OCI-LY1 (cell line): ENCODE measurements at regions not wholly inside any gene's neighbourhood (a gene's known extent, or its start where the extent isn't known, plus 50 kb on each side); places are given as distances from the start of the nearest gene placed in this dataset.

Experiments used
- H2AFZ ChIP-seq: fragments of 200-600 bp; sonication (generic), shearing (Covaris generic); 2 replicates; pipeline ENCODE4 v1.6.0; 2014; ENCODE audit warnings: antibody characterized with exemption, mild to moderate bottlenecking, low read length
- H3F3A ChIP-seq: fragments of 200-600 bp; sonication (generic), shearing (Covaris generic); 2 replicates; pipeline ENCODE4 v1.6.0; 2014; ENCODE audit warnings: mild to moderate bottlenecking, antibody characterized with exemption, low read length, moderate library complexity; ENCODE audit not compliant: insufficient read depth
- H3K27ac ChIP-seq: fragments of 200-600 bp; sonication (generic); 2 replicates; pipeline ENCODE4 v1.5.1; 2014; ENCODE audit warnings: low read length, mixed run types, mild to moderate bottlenecking, low read depth; ENCODE audit not compliant: poor library complexity, severe bottlenecking
- H3K27me3 ChIP-seq: fragments of 200-600 bp; sonication (generic); 2 replicates; pipeline ENCODE4 v1.6.0; 2014; ENCODE audit warnings: antibody characterized with exemption, mild to moderate bottlenecking, low read length, moderate library complexity; ENCODE audit not compliant: insufficient read depth
- H3K36me3 ChIP-seq: fragments of 200-600 bp; sonication (generic); 2 replicates; pipeline ENCODE4 v1.6.1; 2014; ENCODE audit warnings: mild to moderate bottlenecking, antibody characterized with exemption, low read length, moderate library complexity, mixed read lengths; ENCODE audit not compliant: insufficient read depth
- H3K4me1 ChIP-seq: fragments of 200-600 bp; sonication (generic); 2 replicates; pipeline ENCODE4 v1.5.1; 2014; ENCODE audit warnings: mild to moderate bottlenecking, low read length, moderate library complexity; ENCODE audit not compliant: insufficient read depth, severe bottlenecking
- H3K4me2 ChIP-seq: fragments of 200-600 bp; sonication (generic), shearing (Covaris generic); 2 replicates; pipeline ENCODE4 v1.6.1; 2014; ENCODE audit warnings: low read length
- H3K4me3 ChIP-seq: fragments of 200-600 bp; sonication (generic); 2 replicates; pipeline ENCODE4 v1.5.1; 2014; ENCODE audit warnings: low read length, low read depth, mild to moderate bottlenecking, mixed read lengths; ENCODE audit not compliant: poor library complexity, severe bottlenecking
- H3K79me2 ChIP-seq: fragments of 200-600 bp; shearing (Covaris generic); 2 replicates; pipeline ENCODE4 v1.6.1; 2016; ENCODE audit warnings: mixed run types, low read length, mixed read lengths; ENCODE audit not compliant: insufficient read depth
- H3K9ac ChIP-seq: fragments of 200-600 bp; sonication (generic), shearing (Covaris generic); 2 replicates; pipeline ENCODE4 v1.6.1; 2014; ENCODE audit warnings: mild to moderate bottlenecking, low read length, mixed read lengths
- H3K9me2 ChIP-seq: fragments of 200-600 bp; sonication (generic), shearing (Covaris generic); 2 replicates; pipeline ENCODE4 v1.6.1; 2014; ENCODE audit warnings: low read depth, mild to moderate bottlenecking, low read length, mixed read lengths
- H3K9me3 ChIP-seq: fragments of 200-600 bp; shearing (Covaris generic); 2 replicates; pipeline ENCODE4 v1.6.1; 2014; ENCODE audit warnings: low read length, mixed read lengths
- H4K20me1 ChIP-seq: fragments of 200-600 bp; sonication (generic), shearing (Covaris generic); 2 replicates; pipeline ENCODE4 v1.6.0; 2016; ENCODE audit warnings: mild to moderate bottlenecking, low read length; ENCODE audit not compliant: insufficient read depth
- CTCF ChIP-seq: fragments of 200-600 bp; sonication (generic), shearing (Covaris generic); IDR thresholded peaks from 2 replicates; pipeline ENCODE4 v1.5.1; 2017; ENCODE audit warnings: mild to moderate bottlenecking, antibody characterized with exemption, low read length, moderate library complexity, mixed read lengths
- EZH2 ChIP-seq: fragments of 200-600 bp; sonication (generic), shearing (Covaris generic); IDR thresholded peaks from 2 replicates; pipeline ENCODE4 v1.8.0; 2017; ENCODE audit warnings: borderline replicate concordance, mixed run types, mild to moderate bottlenecking, antibody characterized with exemption, low read length, moderate library complexity, mixed read lengths

- Histone ChIP-seq H3K4me3 (no peak overlapping the region), H2AFZ (no peak overlapping the region), H3K27me3 (no peaks in the 10 kb centered on the region), H4K20me1 (no peaks in the 10 kb centered on the region), H3K9me3 (no peaks in the 10 kb centered on the region), H3F3A (no peaks in the 10 kb centered on the region), H3K4me2 (no peak overlapping the region), H3K27ac (no peak overlapping the region), H3K79me2 (no peaks in the 10 kb centered on the region), H3K4me1 (no peaks in the 10 kb centered on the region), H3K9ac (no peak overlapping the region), H3K9me2 (no peaks in the 10 kb centered on the region), H3K36me3 (no peaks in the 10 kb centered on the region)
- no peak for TF ChIP-seq EZH2
- no peak for TF ChIP-seq CTCF
Observed at GRCh38 chr6:130680116-130680515, 147.1 kb upstream of the SMLR1 start.

- Histone ChIP-seq H4K20me1 (no peaks in the 10 kb centered on the region), H3K4me1 (no peaks in the 10 kb centered on the region), H3K9ac (no peak overlapping the region), H3F3A (no peaks in the 10 kb centered on the region), H2AFZ (no peak overlapping the region), H3K9me2 (no peaks in the 10 kb centered on the region), H3K27me3 (no peaks in the 10 kb centered on the region), H3K36me3 (no peaks in the 10 kb centered on the region), H3K9me3 (no peaks in the 10 kb centered on the region), H3K4me2 (no peak overlapping the region), H3K4me3 (no peak overlapping the region), H3K27ac (no peak overlapping the region), H3K79me2 (no peaks in the 10 kb centered on the region)
- TF ChIP-seq EZH2 (no peak), CTCF (no peak)
Observed at GRCh38 chr6:130681028-130681427, 146.2 kb upstream of the SMLR1 start.

GRCh38 chr6:130682066-130682465, 145.1 kb upstream of the SMLR1 start:
- TF ChIP-seq CTCF (no peak), EZH2 (no peak)
- H3K9ac ChIP-seq = no peak overlapping the region

More at GRCh38 chr6:130682066-130682465, 145.1 kb upstream of the SMLR1 start:
- no peak overlapping the region for H2AFZ ChIP-seq
- H3K4me3 ChIP-seq = no peak overlapping the region
- H3K36me3 ChIP-seq = no peaks in the 10 kb centered on the region
- H4K20me1 ChIP-seq = no peaks in the 10 kb centered on the region
- H3K79me2 ChIP-seq = no peaks in the 10 kb centered on the region
- H3K4me2 ChIP-seq = no peak overlapping the region
- H3K9me3 ChIP-seq = no peaks in the 10 kb centered on the region
- no peaks in the 10 kb centered on the region for H3K9me2 ChIP-seq
- H3K27ac ChIP-seq = no peak overlapping the region
- no peaks in the 10 kb centered on the region for H3F3A ChIP-seq
- H3K4me1 ChIP-seq = no peaks in the 10 kb centered on the region
- H3K27me3 ChIP-seq = no peaks in the 10 kb centered on the region
